ENCODE measurements at regions not wholly inside any gene's neighbourhood (a gene's known extent, or its start where the extent isn't known, plus 50 kb on each side); places are given as distances from the start of the nearest gene placed in this dataset.

GRCh38 chr2:172296267-172297046, 130.9 kb upstream of the ITGA6 start:
- ATAC-seq (no peak), FAIRE-seq (no peak), DNase-seq (ENCODE audit: low read depth in 1 of 2, low spot score in 1 of 2) (no peak)
- TF ChIP-seq MAFK (IDR thresholded peaks at IDR 0.05; ENCODE audit: partially characterized antibody) (peak; percentile 60), NR3C1 (IDR thresholded peaks at IDR 0.05) (no peak)
- H3K9me3 ChIP-seq: no peaks in the 10 kb centered on the region
- H3K4me2 ChIP-seq: no peak overlapping the region
- WGBS (ENCODE audit: missing lambda C conversion rate): 60% methylated on average over 6 of the region's 6 CpGs
- CTCF ChIA-PET: interaction anchor here (1.3 kb wide), 1 partner anchor 124 kb away, joined by 3 read pairs; no protein-coding TSS in a partner anchor
- no peak overlapping the region for H3K27ac ChIP-seq
- no peak overlapping the region for H3K4me3 ChIP-seq
- POLR2A ChIA-PET: no interaction called here
- H3K4me1 ChIP-seq: no peaks in the 10 kb centered on the region

GRCh38 chr2:172297531-172297930, 129.9 kb upstream of the ITGA6 start:
- Histone ChIP-seq H3K4me2 (no peak overlapping the region), H3K4me1 (no peaks in the 10 kb centered on the region), H3K27ac (no peak overlapping the region), H3K9me3 (no peaks in the 10 kb centered on the region), H3K4me3 (no peak overlapping the region)
- FAIRE-seq (no peak), ATAC-seq (no peak), DNase-seq (ENCODE audit: low read depth in 1 of 2, low spot score in 1 of 2) (no peak)
- ChIA-PET CTCF (interaction anchor here (1.6 to 2.2 kb wide), 2 partner anchors 11 to 125 kb away, joined by 4 to 5 read pairs; no protein-coding TSS in a partner anchor), POLR2A (no interaction called here)
- no peak for TF ChIP-seq RCOR1 (IDR thresholded peaks at IDR 0.05; ENCODE audit: low read depth, low read length)
- TF ChIP-seq MAFK (IDR thresholded peaks at IDR 0.05; ENCODE audit: partially characterized antibody): peak; percentile 81
- TF ChIP-seq HES2 (IDR thresholded peaks at IDR 0.05): no peak
- TF ChIP-seq POLR2AphosphoS2 (conservative IDR thresholded peaks at IDR 0.05; ENCODE audit: low read length): no peak
- TF ChIP-seq ESRRA (IDR thresholded peaks at IDR 0.05; ENCODE audit: borderline replicate concordance, low read length): no peak
- WGBS (ENCODE audit: missing lambda C conversion rate): 30% methylated on average over 3 of the region's 3 CpGs

DNA sequence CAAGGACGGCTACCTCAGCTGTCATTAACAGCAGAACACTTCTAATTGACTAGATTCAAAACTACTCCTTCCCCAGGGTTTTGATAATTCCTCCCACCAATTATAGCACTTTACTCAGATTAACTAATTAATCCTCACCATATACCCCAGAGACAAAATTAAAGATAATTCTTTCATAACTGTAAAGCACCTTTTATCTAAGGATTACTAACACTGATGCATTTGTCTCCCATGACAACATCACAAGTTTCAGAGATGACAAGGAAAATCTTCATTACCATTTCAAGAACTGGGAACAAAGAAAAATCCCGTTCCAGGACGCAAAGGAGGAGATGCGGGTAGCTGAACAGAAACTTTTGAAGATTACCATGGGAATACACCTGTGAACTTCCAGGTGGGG, 129.4 kb upstream of the ITGA6 start:
- Histone ChIP-seq H3K4me1 (no peaks in the 10 kb centered on the region), H3K27ac (no peak overlapping the region), H3K4me2 (no peak overlapping the region), H3K9me3 (no peaks in the 10 kb centered on the region), H3K4me3 (no peak overlapping the region)
- DNase-seq (ENCODE audit: low read depth in 1 of 2, low spot score in 1 of 2) (no peak), ATAC-seq (no peak), FAIRE-seq (no peak)
- ChIA-PET POLR2A (no interaction called here), CTCF (interaction anchor here (1.5 to 2.2 kb wide), 3 partner anchors 11 to 126 kb away, joined by 4 to 5 read pairs (median 4); no protein-coding TSS in a partner anchor)
- 76% methylated on average over 4 of the region's 4 CpGs for WGBS (ENCODE audit: missing lambda C conversion rate)
- TF ChIP-seq NR3C1 (IDR thresholded peaks at IDR 0.05): no peak
- no peak for TF ChIP-seq NPAS2 (CRISPR knock-in tag; IDR thresholded peaks at IDR 0.05; ENCODE audit: borderline replicate concordance)
- no peak for TF ChIP-seq HES2 (IDR thresholded peaks at IDR 0.05)
- TF ChIP-seq FOXS1 (CRISPR knock-in tag; IDR thresholded peaks at IDR 0.05): no peak
- TF ChIP-seq MAZ (IDR thresholded peaks at IDR 0.05; ENCODE audit: borderline replicate concordance, low read depth, low read length): no peak
- TF ChIP-seq ZSCAN20 (CRISPR knock-in tag; IDR thresholded peaks at IDR 0.05): no peak
- TF ChIP-seq EP300 (IDR thresholded peaks at IDR 0.05): no peak
- no peak for TF ChIP-seq RNF2 (IDR thresholded peaks at IDR 0.05; ENCODE audit: borderline replicate concordance, low read depth)
- no peak for TF ChIP-seq JUNB (IDR thresholded peaks at IDR 0.05)
- TF ChIP-seq HOXA7 (CRISPR knock-in tag; IDR thresholded peaks at IDR 0.05): no peak
- no peak for TF ChIP-seq CEBPB (IDR thresholded peaks at IDR 0.05)

GRCh38 chr2:172299741-172300140, 127.6 kb upstream of the ITGA6 start:
- ChIA-PET POLR2A (no interaction called here), CTCF (interaction anchor here (1.4 to 2.2 kb wide), 2 partner anchors 13 to 118 kb away, joined by 3 to 5 read pairs; no protein-coding TSS in a partner anchor)
- Histone ChIP-seq H3K4me3 (no peak overlapping the region), H3K4me2 (0 out of 3 replicates have a peak overlapping the region, but pooled peaks have one; percentile 2), H3K27ac (no peak overlapping the region), H3K4me1 (no peaks in the 10 kb centered on the region), H3K9me3 (no peaks in the 10 kb centered on the region)
- FAIRE-seq (no peak), ATAC-seq (0 out of 6 replicates have a peak, but pooled peaks of 1 of the 2 experiments have one; percentile 22), DNase-seq (ENCODE audit: low read depth in 1 of 2, low spot score in 1 of 2) (peak in 1 of 2 experiments; percentile 49)
- 5% methylated on average over 5 of the region's 5 CpGs for WGBS (ENCODE audit: missing lambda C conversion rate)
- TF ChIP-seq CEBPB (IDR thresholded peaks at IDR 0.05): 0 out of 4 replicates have a peak, but pooled peaks of 1 of the 2 experiments have one; percentile 23
- TF ChIP-seq MAFK (IDR thresholded peaks at IDR 0.05; ENCODE audit: partially characterized antibody): no peak

DNA sequence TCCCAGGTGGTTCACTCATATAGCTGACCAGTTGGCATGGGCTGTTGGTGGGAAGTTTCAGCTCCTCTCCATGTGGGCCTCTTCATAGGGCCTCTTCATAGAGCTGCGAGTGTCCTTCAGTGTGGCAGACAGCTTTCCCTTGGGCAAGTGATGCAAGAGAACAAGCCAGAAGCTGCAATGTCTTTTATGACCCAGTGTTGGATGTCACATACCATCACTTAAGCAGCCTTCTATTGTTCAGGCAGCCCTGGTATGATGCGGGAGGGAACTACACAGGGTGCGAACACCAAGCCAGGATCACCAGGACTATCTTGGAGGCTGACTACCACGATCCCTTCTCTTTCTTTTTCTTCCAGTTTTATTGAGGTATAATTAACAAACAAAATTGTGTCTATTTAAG, 126.5 kb upstream of the ITGA6 start:
- WGBS (ENCODE audit: missing lambda C conversion rate): 77% methylated on average over 4 of the region's 4 CpGs
- POLR2A ChIA-PET: no interaction called here
- CTCF ChIA-PET: no interaction called here
- ATAC-seq (no peak), DNase-seq (ENCODE audit: low read depth in 1 of 2, low spot score in 1 of 2) (no peak), FAIRE-seq (no peak)
- no peak overlapping the region for H3K4me3 ChIP-seq
- no peaks in the 10 kb centered on the region for H3K9me3 ChIP-seq
- H3K4me1 ChIP-seq: no peaks in the 10 kb centered on the region
- H3K4me2 ChIP-seq: no peak overlapping the region
- H3K27ac ChIP-seq: no peak overlapping the region
- no peak for TF ChIP-seq RFX5 (IDR thresholded peaks at IDR 0.05)
- no peak for TF ChIP-seq HEYL (CRISPR knock-in tag; IDR thresholded peaks at IDR 0.05)
- no peak for TF ChIP-seq POLR2AphosphoS2 (conservative IDR thresholded peaks at IDR 0.05; ENCODE audit: low read length)
- TF ChIP-seq ZNF302 (CRISPR knock-in tag; IDR thresholded peaks at IDR 0.05): no peak
- no peak for TF ChIP-seq KDM5A (IDR thresholded peaks at IDR 0.05)
- TF ChIP-seq ESRRA (IDR thresholded peaks at IDR 0.05; ENCODE audit: borderline replicate concordance, low read length): no peak
- TF ChIP-seq, protein P1, sequence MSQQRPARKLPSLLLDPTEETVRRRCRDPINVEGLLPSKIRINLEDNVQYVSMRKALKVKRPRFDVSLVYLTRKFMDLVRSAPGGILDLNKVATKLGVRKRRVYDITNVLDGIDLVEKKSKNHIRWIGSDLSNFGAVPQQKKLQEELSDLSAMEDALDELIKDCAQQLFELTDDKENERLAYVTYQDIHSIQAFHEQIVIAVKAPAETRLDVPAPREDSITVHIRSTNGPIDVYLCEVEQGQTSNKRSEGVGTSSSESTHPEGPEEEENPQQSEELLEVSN (IDR thresholded peaks at IDR 0.05; ENCODE audit: borderline replicate concordance, low read depth): no peak
- no peak for TF ChIP-seq BCL3 (IDR thresholded peaks at IDR 0.05)
- no peak for TF ChIP-seq PHF8 (IDR thresholded peaks at IDR 0.05; ENCODE audit: borderline replicate concordance, low read depth)
- no peak for TF ChIP-seq RARB (CRISPR knock-in tag; IDR thresholded peaks at IDR 0.05)
- no peak for TF ChIP-seq FOXS1 (CRISPR knock-in tag; IDR thresholded peaks at IDR 0.05)
- TF ChIP-seq TP53 (CRISPR knock-in tag; IDR thresholded peaks at IDR 0.05): no peak

Measured in A549 (cell line).